ENCODE measurements at regions not wholly inside any gene's neighbourhood (a gene's known extent, or its start where the extent isn't known, plus 50 kb on each side); places are given as distances from the start of the nearest gene placed in this dataset.

- TF ChIP-seq POLR2A (IDR thresholded peaks at IDR 0.05) (no peak), CTCF (IDR thresholded peaks at IDR 0.05) (no peak)
Observed at GRCh38 chr3:146889626-146890025, 284.5 kb upstream of the PLSCR5 start.

Data from thyroid gland (tissue), 4 donors.